ENCODE measurements at regions not wholly inside any gene's neighbourhood (a gene's known extent, or its start where the extent isn't known, plus 50 kb on each side); places are given as distances from the start of the nearest gene placed in this dataset.
"Not testable (repeated sequence)": the region's sequence is repeated elsewhere in the genome, so short reads cannot be mapped to it uniquely, and the experiment has no call there.

- not testable (repeated sequence) for H3K27ac ChIP-seq (ENCODE audit: low read depth in 1 of 2, low read length in 1 of 2); H3K36me3 ChIP-seq (ENCODE audit: control insufficient read depth in 4 of 4, insufficient read depth in 4 of 4, low read length in 4 of 4); H3K9ac ChIP-seq (ENCODE audit: insufficient read depth in 1 of 2, low read length in 2 of 2); H3K27me3 ChIP-seq (ENCODE audit: control insufficient read depth in 3 of 3, insufficient read depth in 3 of 3, low read length in 2 of 3); DNase-seq; H3K4me1 ChIP-seq (ENCODE audit: control insufficient read depth in 5 of 5, insufficient read depth in 5 of 5, low read length in 5 of 5); H3K9me3 ChIP-seq (ENCODE audit: control insufficient read depth in 4 of 4, insufficient read depth in 3 of 4, low read length in 3 of 4); H3K4me3 ChIP-seq; ATAC-seq (ENCODE audit: insufficient read depth, low FRiP score)
- 86 to 90% methylated on average over 11 to 12 of the region's 12 CpGs for whole genome bisulfite sequencing, 2 donors
Measured at GRCh38 chr9:43127026-43127775, 943.7 kb downstream of the SPATA31A6 start.

- 54 to 62% methylated on average over 3 to 4 of the region's 4 CpGs for WGBS, 2 donors
- ATAC-seq (ENCODE audit: insufficient read depth, low FRiP score); H3K27ac ChIP-seq (ENCODE audit: low read depth in 1 of 2, low read length in 1 of 2); H3K4me1 ChIP-seq (ENCODE audit: control insufficient read depth in 5 of 5, insufficient read depth in 5 of 5, low read length in 5 of 5); H3K4me3 ChIP-seq; H3K9me3 ChIP-seq (ENCODE audit: control insufficient read depth in 4 of 4, insufficient read depth in 3 of 4, low read length in 3 of 4); DNase-seq; H3K27me3 ChIP-seq (ENCODE audit: control insufficient read depth in 3 of 3, insufficient read depth in 3 of 3, low read length in 2 of 3); H3K9ac ChIP-seq (ENCODE audit: insufficient read depth in 1 of 2, low read length in 2 of 2); H3K36me3 ChIP-seq (ENCODE audit: control insufficient read depth in 4 of 4, insufficient read depth in 4 of 4, low read length in 4 of 4): not testable (repeated sequence)
Measured at GRCh38 chr9:43127949-43128348, 944.5 kb downstream of the SPATA31A6 start.

- not testable (repeated sequence) for H3K27me3 ChIP-seq (ENCODE audit: control insufficient read depth in 3 of 3, insufficient read depth in 3 of 3, low read length in 2 of 3); H3K9ac ChIP-seq (ENCODE audit: insufficient read depth in 1 of 2, low read length in 2 of 2)
- WGBS, 2 donors, result 65 to 70% methylated on average over 2 of the region's 2 CpGs
Measured at GRCh38 chr9:43130744-43131171, 947.3 kb downstream of the SPATA31A6 start.

GRCh38 chr9:43135440-43135839, 952.0 kb downstream of the SPATA31A6 start:
- not testable (repeated sequence) for ATAC-seq (ENCODE audit: insufficient read depth, low FRiP score); H3K27me3 ChIP-seq (ENCODE audit: control insufficient read depth in 3 of 3, insufficient read depth in 3 of 3, low read length in 2 of 3); H3K9me3 ChIP-seq (ENCODE audit: control insufficient read depth in 4 of 4, insufficient read depth in 3 of 4, low read length in 3 of 4); H3K4me1 ChIP-seq (ENCODE audit: control insufficient read depth in 5 of 5, insufficient read depth in 5 of 5, low read length in 5 of 5); DNase-seq; H3K36me3 ChIP-seq (ENCODE audit: control insufficient read depth in 4 of 4, insufficient read depth in 4 of 4, low read length in 4 of 4); H3K27ac ChIP-seq (ENCODE audit: low read depth in 1 of 2, low read length in 1 of 2); H3K4me3 ChIP-seq; H3K9ac ChIP-seq (ENCODE audit: insufficient read depth in 1 of 2, low read length in 2 of 2)
- 53 to 57% methylated on average over 4 of the region's 4 CpGs for WGBS, 2 donors

More at GRCh38 chr9:43130744-43131171, 947.3 kb downstream of the SPATA31A6 start:
- H3K4me1 ChIP-seq (ENCODE audit: control insufficient read depth in 5 of 5, insufficient read depth in 5 of 5, low read length in 5 of 5); H3K36me3 ChIP-seq (ENCODE audit: control insufficient read depth in 4 of 4, insufficient read depth in 4 of 4, low read length in 4 of 4); H3K9me3 ChIP-seq (ENCODE audit: control insufficient read depth in 4 of 4, insufficient read depth in 3 of 4, low read length in 3 of 4); DNase-seq; H3K4me3 ChIP-seq; ATAC-seq (ENCODE audit: insufficient read depth, low FRiP score); H3K27ac ChIP-seq (ENCODE audit: low read depth in 1 of 2, low read length in 1 of 2): not testable (repeated sequence)

- not testable (repeated sequence) for H3K4me1 ChIP-seq (ENCODE audit: control insufficient read depth in 5 of 5, insufficient read depth in 5 of 5, low read length in 5 of 5); ATAC-seq (ENCODE audit: insufficient read depth, low FRiP score); H3K27me3 ChIP-seq (ENCODE audit: control insufficient read depth in 3 of 3, insufficient read depth in 3 of 3, low read length in 2 of 3); H3K4me3 ChIP-seq; H3K9ac ChIP-seq (ENCODE audit: insufficient read depth in 1 of 2, low read length in 2 of 2); H3K9me3 ChIP-seq (ENCODE audit: control insufficient read depth in 4 of 4, insufficient read depth in 3 of 4, low read length in 3 of 4); H3K27ac ChIP-seq (ENCODE audit: low read depth in 1 of 2, low read length in 1 of 2); H3K36me3 ChIP-seq (ENCODE audit: control insufficient read depth in 4 of 4, insufficient read depth in 4 of 4, low read length in 4 of 4); DNase-seq
- WGBS, 2 donors, result 85% methylated on average over 6 of the region's 10 CpGs
Measured at GRCh38 chr9:43138909-43139308, 955.5 kb downstream of the SPATA31A6 start.

GRCh38 chr9:43139349-43139748, 955.9 kb downstream of the SPATA31A6 start:
- 72 to 86% methylated on average over 1 to 2 of the region's 5 CpGs for WGBS, 2 donors
- not testable (repeated sequence) for H3K27ac ChIP-seq (ENCODE audit: low read depth in 1 of 2, low read length in 1 of 2)

GRCh38 chr9:43139878-43140608, 956.6 kb downstream of the SPATA31A6 start:
- not testable (repeated sequence) for H3K9ac ChIP-seq (ENCODE audit: insufficient read depth in 1 of 2, low read length in 2 of 2); H3K36me3 ChIP-seq (ENCODE audit: control insufficient read depth in 4 of 4, insufficient read depth in 4 of 4, low read length in 4 of 4); H3K27me3 ChIP-seq (ENCODE audit: control insufficient read depth in 3 of 3, insufficient read depth in 3 of 3, low read length in 2 of 3); H3K4me3 ChIP-seq; DNase-seq; ATAC-seq (ENCODE audit: insufficient read depth, low FRiP score); H3K9me3 ChIP-seq (ENCODE audit: control insufficient read depth in 4 of 4, insufficient read depth in 3 of 4, low read length in 3 of 4); H3K4me1 ChIP-seq (ENCODE audit: control insufficient read depth in 5 of 5, insufficient read depth in 5 of 5, low read length in 5 of 5)
- 58 to 85% methylated on average over 8 of the region's 8 CpGs for WGBS, 2 donors
- peak overlapping the region in 1 of 2 donors; percentile 14 for H3K27ac ChIP-seq (ENCODE audit: low read depth in 1 of 2, low read length in 1 of 2)

More at GRCh38 chr9:43139349-43139748, 955.9 kb downstream of the SPATA31A6 start:
- H3K9ac ChIP-seq (ENCODE audit: insufficient read depth in 1 of 2, low read length in 2 of 2); H3K4me1 ChIP-seq (ENCODE audit: control insufficient read depth in 5 of 5, insufficient read depth in 5 of 5, low read length in 5 of 5); DNase-seq; ATAC-seq (ENCODE audit: insufficient read depth, low FRiP score); H3K36me3 ChIP-seq (ENCODE audit: control insufficient read depth in 4 of 4, insufficient read depth in 4 of 4, low read length in 4 of 4); H3K27me3 ChIP-seq (ENCODE audit: control insufficient read depth in 3 of 3, insufficient read depth in 3 of 3, low read length in 2 of 3); H3K9me3 ChIP-seq (ENCODE audit: control insufficient read depth in 4 of 4, insufficient read depth in 3 of 4, low read length in 3 of 4); H3K4me3 ChIP-seq: not testable (repeated sequence)
